Body of pancreas (tissue), 4 donors: ENCODE measurements at regions not wholly inside any gene's neighbourhood (a gene's known extent, or its start where the extent isn't known, plus 50 kb on each side); places are given as distances from the start of the nearest gene placed in this dataset.

Source experiments
- CTCF ChIP-seq, 7 experiments: fragments of 450-650 bp in 4 of 7; fragments of 200-600 bp in 3 of 7; sonication (generic) in 3 of 7; IDR thresholded peaks; one replicate each; pipeline ENCODE4 v1.5.1; 2016 to 2019; ENCODE audit warnings: antibody characterized with exemption in 7 of 7
- POLR2A ChIP-seq, 3 donors: fragments of 450-650 bp; IDR thresholded peaks; one replicate each; pipeline ENCODE4 v1.6.1; 2016; ENCODE audit warnings: antibody characterized with exemption in 3 of 3, mild to moderate bottlenecking in 2 of 3

- TF ChIP-seq CTCF (IDR thresholded peaks at IDR 0.05) (no peak), POLR2A (IDR thresholded peaks at IDR 0.05) (no peak)
These were observed 472.3 kb upstream of the BRINP3 start for GRCh38 chr1:190949939-190950338.
